GM19324 (cell line): ENCODE measurements at regions not wholly inside any gene's neighbourhood (a gene's known extent, or its start where the extent isn't known, plus 50 kb on each side); places are given as distances from the start of the nearest gene placed in this dataset.

Source experiments
- ATAC-seq: cut with Tn5 transposase; IDR thresholded peaks from one replicate; pipeline ENCODE4 v1.9.1; 2021; ENCODE audit warnings: mild to moderate bottlenecking, moderate library complexity; ENCODE audit not compliant: unreplicated experiment, low FRiP score

DNA sequence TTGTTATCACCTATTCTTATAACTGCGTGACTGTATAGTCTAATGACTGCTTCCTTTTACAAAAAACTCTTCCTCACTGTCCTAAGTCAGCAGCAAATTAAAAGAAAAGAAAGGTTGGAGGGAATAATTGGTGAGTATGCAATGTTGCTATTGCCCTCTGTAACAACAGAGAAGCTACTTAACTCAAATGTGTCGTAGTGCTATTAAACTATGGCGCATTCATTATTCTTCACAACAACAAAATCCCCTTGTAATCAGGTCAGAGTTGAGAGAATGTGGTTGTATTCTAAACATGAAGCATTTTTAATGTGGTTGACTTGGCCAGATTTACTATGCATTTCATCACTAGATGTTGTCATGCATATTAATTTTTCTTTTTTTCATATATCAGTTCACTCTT is 897.8 kb upstream of the PHF14 start:
- no peak for ATAC-seq

DNA sequence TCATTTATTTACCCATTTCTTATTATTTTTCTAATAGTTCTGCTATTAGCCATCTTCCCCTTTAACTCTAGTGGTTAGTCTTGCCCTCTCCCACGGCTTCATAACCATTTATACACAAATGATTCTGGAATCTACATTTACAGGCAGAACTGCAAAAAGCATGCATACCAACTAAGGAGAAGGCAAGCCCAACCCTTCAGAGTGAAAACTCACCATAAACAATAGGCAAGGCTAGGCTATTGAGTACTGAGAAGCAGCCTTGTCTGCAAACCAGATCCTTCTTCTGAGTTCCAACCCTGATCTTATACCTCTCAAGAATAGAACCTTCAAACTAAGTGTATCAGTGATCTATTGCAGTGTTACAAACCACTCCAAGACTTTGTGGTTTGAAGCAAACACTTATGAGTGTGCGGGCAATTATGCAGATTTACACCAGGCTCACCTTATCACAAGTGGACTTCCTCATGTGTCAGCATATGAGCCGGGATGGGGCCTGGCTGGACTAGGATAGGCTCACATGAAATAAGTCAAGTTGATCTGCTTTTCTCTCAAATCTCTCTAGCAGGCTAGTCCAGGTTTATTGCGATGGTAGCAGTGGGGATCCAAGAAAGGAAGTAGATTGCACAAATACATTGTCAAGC is 896.9 kb upstream of the PHF14 start:
- no peak for ATAC-seq

DNA sequence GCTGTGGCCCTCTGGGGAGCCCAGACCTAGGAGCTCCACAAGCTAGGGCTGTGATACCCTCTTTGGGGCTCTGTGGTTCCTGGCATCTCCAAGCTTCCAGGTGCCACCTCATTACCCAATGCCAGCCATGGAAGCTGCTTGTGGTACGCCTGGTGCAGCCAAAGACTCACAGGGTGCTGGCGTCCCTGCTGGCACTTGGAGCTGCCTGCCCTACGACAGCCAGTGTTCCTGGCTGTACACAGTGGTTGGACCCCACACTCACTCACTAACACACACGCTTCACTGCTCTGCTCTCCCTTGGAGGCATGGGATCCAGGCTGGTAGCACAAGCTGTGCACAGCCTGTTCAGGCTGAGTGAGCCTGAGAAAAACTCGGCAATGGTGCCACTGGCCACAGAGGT is 894.1 kb upstream of the PHF14 start:
- ATAC-seq: no peak

DNA sequence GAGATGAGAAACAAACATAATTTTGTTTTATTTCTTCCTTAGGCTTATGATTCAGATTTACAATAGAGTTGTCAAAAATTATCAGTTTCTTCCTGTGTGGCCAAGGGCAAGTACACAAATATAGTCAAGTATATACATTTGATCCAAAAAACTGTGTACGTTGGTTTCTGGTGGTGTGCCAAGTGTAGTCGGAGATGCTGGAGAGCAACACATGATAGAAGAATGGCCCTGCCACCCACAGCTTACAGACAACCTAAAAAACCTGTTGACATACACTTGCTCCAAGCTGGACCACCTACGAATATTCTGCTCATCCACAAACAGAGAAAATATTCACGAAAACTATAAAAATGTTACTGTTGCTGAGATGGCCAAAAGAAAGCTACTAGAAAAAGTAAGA is 890.8 kb upstream of the PHF14 start:
- no peak for ATAC-seq

DNA sequence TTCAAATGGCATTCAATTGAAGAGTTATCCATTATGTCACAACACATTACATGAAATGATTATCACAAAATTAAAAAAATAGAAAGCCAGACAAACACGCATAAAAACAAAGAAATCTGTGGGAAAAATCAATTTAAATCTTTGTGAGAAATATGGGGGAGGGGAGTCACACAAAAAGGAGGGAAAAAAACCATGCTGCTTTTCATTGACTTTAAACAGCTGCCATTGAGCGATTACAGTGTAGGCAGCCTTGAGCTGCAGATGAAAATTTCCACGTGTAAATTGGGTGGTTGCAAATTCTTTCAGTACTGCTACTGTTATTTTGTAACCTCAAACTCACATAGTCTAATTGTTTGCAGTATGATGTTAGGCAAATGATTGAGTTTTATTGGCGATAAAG is 889.9 kb upstream of the PHF14 start:
- ATAC-seq: no peak

DNA sequence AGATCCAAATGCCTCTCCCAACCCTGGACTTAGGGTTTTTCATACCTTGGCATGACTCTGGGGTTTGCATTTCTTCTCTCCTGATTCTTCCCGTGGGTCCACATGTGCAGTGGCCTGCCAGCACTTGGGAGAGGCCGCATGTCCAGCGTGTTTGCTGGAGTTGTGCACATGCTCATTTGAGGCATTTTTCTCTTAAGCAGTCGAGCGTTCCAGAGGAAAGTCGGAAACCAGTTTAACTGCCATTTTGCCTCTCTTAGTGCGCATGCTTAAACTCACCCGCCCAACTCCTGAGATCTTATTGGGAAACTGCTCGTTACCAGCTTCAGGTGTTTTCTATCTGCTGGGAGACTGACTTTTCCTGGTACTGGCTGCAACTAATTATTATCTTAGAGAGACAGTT is 888.4 kb upstream of the PHF14 start:
- no peak for ATAC-seq

DNA sequence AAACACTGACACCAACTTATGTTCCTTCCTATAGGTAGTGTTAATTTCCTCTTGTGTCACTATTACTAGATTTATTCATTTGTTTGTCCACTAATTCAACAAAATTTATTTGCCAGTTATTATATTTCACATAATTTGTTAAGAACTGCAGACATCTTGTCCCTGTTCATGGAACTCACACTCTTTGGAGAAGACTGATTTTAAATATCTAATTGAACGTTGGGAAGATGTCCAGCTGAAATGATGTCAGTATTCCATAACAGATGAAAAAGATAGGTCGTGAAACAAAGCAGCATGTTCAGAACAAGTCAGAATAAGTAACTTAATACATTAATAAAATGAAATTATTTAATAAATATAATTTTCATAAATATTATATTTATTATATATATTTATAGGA is 873.1 kb upstream of the PHF14 start:
- no peak for ATAC-seq

DNA sequence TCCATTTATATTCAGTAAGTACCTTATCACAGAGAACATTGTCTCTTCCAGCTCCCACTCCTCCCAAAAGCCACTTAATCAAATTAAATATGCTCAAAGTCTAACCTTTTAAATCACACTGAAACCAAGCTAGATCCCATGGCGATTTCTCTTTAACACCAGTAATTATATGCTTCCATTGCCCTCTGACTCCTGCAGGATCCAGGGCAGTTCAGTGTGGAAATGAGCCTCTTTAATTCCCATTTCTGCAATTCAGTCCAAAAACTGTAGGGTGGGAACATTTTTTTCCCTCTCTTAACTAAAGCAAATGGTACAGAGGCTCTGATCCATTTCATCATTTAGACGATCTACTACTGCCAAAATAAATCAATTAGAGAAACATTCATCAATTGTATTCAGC is 872.3 kb upstream of the PHF14 start:
- no peak for ATAC-seq

DNA sequence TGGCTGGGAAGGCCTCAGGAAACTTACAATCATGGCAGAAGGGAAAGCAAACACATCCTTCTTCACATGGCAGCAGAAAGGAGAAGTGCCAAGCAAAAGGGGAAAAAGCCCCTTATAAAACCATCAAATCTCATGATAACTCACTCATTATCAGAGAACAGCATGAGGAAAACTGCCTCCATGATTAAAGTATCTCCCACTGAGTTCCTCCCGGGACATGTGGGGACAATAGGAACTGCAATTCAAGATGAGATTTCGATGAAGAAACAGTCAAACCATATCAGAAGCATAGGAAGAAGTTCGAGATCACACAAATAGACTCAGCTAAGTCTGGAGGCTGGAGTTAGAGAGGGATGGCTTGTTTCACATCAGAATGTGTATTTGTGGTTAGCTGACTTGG is 869.4 kb upstream of the PHF14 start:
- no peak for ATAC-seq

DNA sequence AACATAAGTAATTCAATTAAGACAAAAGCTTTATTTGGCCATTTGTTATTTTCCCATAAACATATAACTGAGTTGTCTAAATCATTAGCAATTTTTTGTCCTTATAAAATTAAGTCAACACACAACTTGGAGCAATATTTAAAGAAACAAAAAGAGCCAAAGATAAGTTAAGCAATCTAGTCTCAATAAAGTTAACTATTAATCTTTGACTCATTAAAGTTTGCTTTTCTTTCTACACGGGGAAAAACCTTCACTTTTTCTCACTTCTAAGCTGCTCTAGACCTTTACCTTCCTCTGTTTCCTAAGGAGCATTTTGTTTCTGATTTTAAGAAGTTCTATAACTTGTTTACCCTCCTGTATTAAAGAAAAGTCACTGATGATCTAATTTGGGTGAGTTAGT is 867.1 kb upstream of the PHF14 start:
- ATAC-seq: no peak

DNA sequence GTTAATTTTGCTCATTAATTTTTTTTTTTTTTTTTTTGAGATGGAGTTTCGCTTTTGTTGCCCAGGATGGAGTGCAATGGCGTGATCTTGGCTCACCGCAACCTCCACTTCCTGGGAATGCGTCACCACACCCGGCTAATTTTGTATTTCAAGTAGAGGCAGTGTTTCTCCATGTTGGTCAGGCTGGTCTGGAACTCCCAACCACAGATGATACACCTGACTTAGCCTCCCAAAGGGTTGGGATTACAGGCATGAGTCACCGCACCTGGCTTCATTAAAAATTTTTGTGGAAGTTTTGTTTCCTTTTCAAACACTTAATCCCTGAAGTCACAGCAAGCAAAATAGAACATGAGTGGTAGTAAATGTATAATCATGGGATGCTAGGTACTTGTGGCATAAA is 857.2 kb upstream of the PHF14 start:
- ATAC-seq: no peak

DNA sequence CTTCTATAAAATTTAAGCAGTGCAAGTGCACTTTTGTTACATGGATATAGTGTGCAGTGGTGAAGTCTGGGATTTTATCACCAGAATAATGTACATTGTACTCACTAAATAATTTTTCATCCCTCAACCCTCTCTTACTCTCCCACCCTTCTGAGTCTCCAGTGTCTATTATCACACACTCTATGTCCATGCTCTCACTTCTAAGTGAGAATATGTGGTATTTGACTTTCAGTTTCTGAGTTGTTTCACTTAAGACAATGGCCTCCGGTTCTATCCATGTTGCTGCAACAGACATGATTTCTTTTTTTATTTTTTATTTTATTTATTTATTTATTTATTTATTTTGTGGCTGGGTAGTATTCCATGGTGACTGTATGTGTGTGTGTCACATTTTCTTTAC is 855.9 kb upstream of the PHF14 start:
- no peak for ATAC-seq

DNA sequence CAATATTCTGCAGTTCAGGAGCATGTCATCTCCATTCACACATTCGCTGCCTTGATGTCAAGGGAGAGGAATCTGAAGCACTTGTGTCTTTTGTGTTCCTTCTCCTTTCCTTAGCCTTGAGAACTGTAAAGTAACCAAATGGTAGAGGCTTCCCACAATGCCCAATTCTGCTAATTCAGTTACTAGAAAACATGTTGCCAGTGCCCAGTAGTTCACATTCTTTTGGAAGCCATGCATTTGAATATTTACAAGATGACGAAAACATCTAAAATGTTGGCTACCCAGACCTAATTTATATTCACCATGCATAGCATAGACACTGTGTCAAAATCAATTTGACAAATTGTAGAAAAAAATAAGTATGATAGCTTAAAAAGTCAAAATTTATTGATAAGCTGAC is 852.7 kb upstream of the PHF14 start:
- ATAC-seq: no peak

DNA sequence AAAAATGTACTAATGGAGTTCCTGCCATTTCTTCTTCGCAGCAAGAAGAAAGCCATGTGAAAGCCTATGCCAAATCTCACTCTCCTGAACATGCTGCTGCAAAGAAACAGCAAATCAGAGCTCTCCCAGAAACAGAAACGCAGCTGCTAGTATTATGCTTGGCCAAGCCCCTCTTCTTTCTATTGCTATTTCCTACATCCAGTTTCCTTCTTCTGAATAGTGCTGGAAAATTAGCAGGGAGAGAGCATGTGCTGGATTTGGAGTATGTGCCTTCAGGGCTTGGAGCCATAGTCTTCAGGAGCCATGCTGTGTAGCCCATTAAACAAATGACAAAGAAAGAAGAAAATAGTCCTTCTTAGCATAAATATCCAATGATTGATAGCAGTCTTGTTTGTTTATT is 852.0 kb upstream of the PHF14 start:
- no peak for ATAC-seq

DNA sequence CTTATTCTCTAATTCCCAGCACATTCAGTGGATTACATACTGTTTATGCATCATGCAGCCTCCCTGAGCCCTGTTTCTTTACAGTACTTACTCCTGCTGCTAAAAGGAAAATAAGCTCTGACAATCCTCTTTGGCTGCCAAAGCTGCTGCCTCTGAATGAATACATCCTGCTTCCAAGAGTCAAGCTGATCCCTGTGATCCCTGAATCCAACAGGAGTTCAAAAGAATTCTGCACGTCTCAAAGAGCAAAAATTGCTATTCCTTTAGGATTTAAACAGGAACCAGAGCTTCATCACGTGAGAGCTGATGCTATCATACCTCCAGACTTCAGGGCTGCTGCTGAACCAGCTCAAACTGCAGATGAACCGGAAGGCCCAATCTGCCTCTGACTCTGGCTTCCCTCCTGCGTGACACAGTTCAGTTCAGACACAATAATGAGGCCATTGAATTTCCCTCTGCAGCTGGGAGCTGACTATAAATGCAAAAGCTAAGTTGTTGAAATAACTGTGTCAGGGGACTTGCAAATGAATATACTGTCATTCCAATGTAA is 851.0 kb upstream of the PHF14 start:
- ATAC-seq: no peak

DNA sequence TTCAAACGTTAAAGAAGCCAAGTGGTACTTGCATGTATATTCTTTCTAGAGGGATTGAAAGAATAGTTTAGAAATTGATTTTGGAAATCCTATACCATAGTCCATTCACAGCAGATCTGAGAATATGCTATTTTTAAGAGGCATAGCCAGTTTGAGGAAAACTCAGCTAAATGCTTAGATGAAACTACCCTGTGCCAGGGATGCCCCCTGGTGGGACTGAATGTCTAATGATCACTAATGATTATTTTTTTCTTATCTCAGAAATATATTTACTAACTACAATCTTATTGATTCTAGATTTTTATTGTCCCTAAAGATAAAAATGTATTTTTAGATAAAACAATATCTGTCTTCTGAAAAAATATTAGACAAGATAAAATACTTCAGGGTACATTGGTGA is 844.9 kb upstream of the PHF14 start:
- no peak for ATAC-seq

DNA sequence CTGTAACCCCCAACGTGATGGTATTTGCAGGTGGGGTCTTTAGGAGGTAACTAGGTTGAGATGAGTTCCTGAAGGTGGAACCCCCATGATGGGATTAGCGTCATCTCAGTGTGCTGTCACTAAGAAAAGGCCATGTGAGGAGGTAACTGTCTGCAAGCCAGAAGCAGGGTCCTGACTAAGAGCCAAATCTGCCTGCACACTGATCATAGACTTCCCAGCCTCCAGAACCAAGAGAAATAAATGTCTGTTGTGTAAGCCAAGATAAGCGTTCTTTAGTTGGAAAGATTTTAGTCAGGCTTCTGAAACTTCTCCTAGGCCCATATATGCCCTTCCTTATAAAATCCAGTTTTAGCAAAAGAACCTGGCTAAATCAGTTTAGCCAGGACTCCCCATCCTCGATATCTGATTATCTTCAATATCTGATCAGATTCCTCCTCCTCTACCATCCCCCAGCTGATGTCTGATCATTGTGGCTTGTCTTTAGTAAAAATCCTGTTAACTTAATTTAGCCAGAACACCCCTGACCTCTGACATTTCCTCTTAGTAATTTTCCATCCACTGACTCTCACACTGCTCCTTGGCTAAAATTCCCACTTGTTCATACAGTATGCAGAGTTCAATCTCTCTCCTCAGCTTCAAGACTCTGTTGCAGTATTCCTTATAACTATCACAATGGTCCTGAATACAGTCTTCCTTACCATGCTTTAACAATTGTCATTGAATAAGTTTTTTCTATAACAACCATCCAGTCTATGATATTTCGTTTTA is 835.4 kb upstream of the PHF14 start:
- no peak for ATAC-seq

DNA sequence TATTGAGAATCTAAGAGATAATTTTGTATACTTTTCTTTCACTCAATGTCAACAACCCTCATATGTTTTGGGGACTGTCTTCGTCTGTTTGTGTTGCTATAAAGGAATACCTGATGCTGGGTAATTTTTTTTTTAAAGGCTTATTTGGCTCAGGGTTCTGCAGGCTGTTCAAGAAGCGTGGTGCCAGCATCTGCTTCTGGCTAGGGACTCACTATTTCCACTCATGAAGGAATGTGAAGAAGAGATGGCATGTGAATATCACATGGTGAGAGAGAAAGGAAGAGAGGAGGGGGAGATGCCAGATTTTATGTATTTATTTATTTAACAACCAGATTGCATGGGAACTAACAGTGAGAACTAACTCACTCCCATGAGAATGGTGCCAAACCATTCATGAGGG is 827.4 kb upstream of the PHF14 start:
- no peak for ATAC-seq

DNA sequence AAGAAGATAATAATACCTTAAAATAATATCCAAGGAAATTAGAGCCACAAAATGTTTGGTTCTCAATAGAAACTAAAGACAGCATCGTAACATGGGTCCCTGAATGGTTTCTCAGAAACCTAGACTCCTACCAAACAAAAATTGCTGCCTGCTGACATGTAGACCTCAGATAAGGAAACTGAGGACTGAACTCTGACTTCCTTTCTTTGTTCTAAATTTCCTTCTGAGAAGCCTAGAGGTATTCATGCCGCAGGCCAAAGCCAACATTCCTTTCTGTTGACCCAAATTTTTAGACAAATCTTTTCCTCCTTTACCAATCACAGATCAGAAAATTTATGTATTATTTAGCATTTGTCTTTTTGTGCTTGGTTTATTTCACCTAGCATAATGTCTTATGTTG is 816.7 kb upstream of the PHF14 start:
- no peak for ATAC-seq

DNA sequence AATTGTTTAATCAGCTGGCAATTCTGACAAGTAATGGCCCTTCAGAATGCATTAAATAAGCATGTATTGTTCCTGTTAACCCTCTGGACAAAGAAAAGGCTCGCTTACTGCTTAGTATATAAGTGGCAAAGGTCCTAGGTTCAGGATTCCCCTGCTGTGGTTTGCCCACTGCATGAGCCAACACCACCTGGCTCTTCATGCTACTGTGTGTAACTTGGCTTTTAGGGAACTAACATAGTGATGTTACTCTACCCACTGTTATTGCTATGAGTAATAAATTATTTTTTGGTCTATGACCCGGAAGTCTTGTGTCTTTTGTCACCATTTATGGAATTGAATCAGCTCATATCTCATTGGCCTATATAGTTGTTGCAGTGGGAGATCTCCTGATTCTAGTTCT is 791.7 kb upstream of the PHF14 start:
- ATAC-seq: no peak

DNA sequence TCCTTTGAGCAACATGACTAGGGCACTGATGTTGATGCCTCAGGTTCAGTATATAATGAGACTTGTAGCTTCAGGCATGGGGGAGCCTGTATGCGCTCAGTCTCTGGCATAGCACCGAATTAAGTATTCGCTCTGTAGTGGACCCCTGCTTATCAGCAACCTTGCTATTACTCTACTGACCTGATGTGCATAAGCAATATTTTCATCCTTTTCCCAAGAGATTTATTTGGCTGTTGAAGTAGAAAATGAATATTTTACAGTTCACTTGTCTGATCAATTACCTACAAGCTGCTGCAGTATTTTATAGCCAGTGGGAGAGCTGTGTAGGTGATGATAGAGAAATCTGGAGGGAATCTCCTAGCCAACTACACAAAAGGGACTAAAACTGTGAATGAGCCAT is 781.6 kb upstream of the PHF14 start:
- no peak for ATAC-seq

DNA sequence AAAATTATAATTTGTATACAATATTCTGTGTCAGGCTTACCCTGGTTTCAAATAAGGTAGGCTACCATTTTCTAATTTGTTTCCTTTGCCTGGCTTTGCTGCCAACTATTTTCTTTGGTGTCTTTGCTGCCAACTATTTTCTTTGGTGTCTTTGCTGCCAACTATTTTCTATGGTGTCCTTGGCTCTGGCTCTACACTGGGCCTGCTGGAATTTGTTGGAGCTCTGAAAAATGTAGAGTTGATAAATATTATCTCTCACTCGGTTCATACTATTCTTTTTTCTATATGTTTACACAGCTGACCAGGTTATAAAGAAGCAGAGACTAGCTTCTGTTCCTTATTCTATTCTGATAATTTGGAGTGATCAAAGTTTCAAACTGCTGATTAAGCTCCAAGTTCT is 768.0 kb upstream of the PHF14 start:
- no peak for ATAC-seq
